IPS-NIHi7 (cell line): ENCODE measurements at regions not wholly inside any gene's neighbourhood (a gene's known extent, or its start where the extent isn't known, plus 50 kb on each side); places are given as distances from the start of the nearest gene placed in this dataset.

Experiments used
- DNase-seq: peaks from one replicate; pipeline ENCODE4 v3.0.0; 2012; ENCODE audit warnings: mixed read lengths; ENCODE audit errors: extremely low spot score

- DNase-seq, result no peak
These were observed 99.8 kb downstream of the TES start for GRCh38 chr7:116310141-116310540.

- no peak for DNase-seq
These were observed 100.9 kb downstream of the TES start for GRCh38 chr7:116311259-116311658.

GRCh38 chr7:116311816-116312471 lies 101.6 kb downstream of the TES start:
- no peak for DNase-seq

- no peak for DNase-seq
These were observed 105.0 kb downstream of the TES start for GRCh38 chr7:116315293-116315692.

GRCh38 chr7:116315803-116316202 lies 105.5 kb downstream of the TES start:
- no peak for DNase-seq

GRCh38 chr7:116316838-116317628 lies 106.7 kb downstream of the TES start:
- DNase-seq, result peak; percentile 20

- DNase-seq, result no peak
These were observed 107.6 kb downstream of the TES start for GRCh38 chr7:116317907-116318306.

GRCh38 chr7:116322541-116322940 lies 112.2 kb downstream of the TES start:
- no peak for DNase-seq

GRCh38 chr7:116324582-116324981 lies 114.2 kb downstream of the TES start:
- no peak for DNase-seq

- no peak for DNase-seq
These were observed 115.2 kb downstream of the TES start for GRCh38 chr7:116325517-116325916.

- no peak for DNase-seq
These were observed 116.8 kb downstream of the TES start for GRCh38 chr7:116327135-116327534.

GRCh38 chr7:116327752-116328151 lies 117.4 kb downstream of the TES start:
- no peak for DNase-seq

GRCh38 chr7:116328161-116328560 lies 117.8 kb downstream of the TES start:
- DNase-seq, result no peak

GRCh38 chr7:116329686-116330503 lies 119.6 kb downstream of the TES start:
- DNase-seq, result no peak

GRCh38 chr7:116331020-116331419 lies 120.7 kb downstream of the TES start:
- no peak for DNase-seq

- no peak for DNase-seq
These were observed 122.4 kb downstream of the TES start for GRCh38 chr7:116332766-116333165.

- DNase-seq, result no peak
These were observed 124.2 kb downstream of the TES start for GRCh38 chr7:116334555-116334954.

GRCh38 chr7:116337018-116337417 lies 126.7 kb downstream of the TES start:
- DNase-seq, result no peak

GRCh38 chr7:116337800-116338199 lies 127.5 kb downstream of the TES start:
- no peak for DNase-seq

- no peak for DNase-seq
These were observed 129.2 kb downstream of the TES start for GRCh38 chr7:116339564-116339963.

- no peak for DNase-seq
These were observed 130.0 kb downstream of the TES start for GRCh38 chr7:116340201-116340847.
